Mesothelial cell of epicardium (in vitro differentiated cells): ENCODE measurements at regions not wholly inside any gene's neighbourhood (a gene's known extent, or its start where the extent isn't known, plus 50 kb on each side); places are given as distances from the start of the nearest gene placed in this dataset.

Experiments
- DNase-seq, 2 experiments: peaks; one replicate each; pipeline ENCODE4 v3.0.0; 2021; ENCODE audit warnings: low spot score in 2 of 2; ENCODE audit not compliant: unreplicated experiment in 2 of 2
- H3K27ac Mint-ChIP-seq: 2 replicates; pipeline ENCODE4 v1.8.0; 2021; ENCODE audit warnings: mixed read lengths
- H3K27me3 Mint-ChIP-seq: 2 replicates; pipeline ENCODE4 v1.8.0; 2021; ENCODE audit warnings: low read depth, mixed read lengths
- H3K36me3 Mint-ChIP-seq: 2 replicates; pipeline ENCODE4 v1.8.0; 2021; ENCODE audit warnings: mixed read lengths
- H3K4me1 Mint-ChIP-seq: 2 replicates; pipeline ENCODE4 v1.8.0; 2021; ENCODE audit warnings: mixed read lengths
- H3K4me3 Mint-ChIP-seq: 2 replicates; pipeline ENCODE4 v1.8.0; 2021; ENCODE audit warnings: mild to moderate bottlenecking, moderate library complexity, mixed read lengths
- H3K9me3 Mint-ChIP-seq: 2 replicates; pipeline ENCODE4 v1.8.0; 2021; ENCODE audit warnings: mixed read lengths
- CTCF ChIP-seq: fragments of 200-600 bp; sonication (generic); IDR thresholded peaks from one replicate; pipeline ENCODE4 v1.5.0; 2021; ENCODE audit warnings: antibody characterized with exemption; ENCODE audit not compliant: unreplicated experiment

DNA sequence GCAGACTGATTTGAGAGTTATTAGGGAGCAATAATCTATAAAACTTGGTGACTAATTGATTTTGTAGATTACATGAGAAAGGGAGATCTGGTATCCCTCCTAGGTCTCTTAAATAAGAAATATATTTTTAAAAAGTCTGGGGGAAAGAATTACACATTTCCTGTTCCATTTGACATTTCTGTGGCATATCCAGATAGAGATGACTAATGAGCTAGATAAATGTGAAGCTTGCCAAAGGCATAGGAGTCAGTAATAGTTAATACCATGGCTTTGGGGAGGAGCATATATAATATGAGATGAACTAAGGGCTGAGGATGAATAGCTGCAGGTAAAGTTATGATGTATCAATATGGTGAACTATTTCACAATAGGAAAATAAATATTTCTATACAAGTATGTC lies 663.7 kb downstream of the PTPRC start:
- H3K36me3 Mint-ChIP-seq = no peaks in the 10 kb centered on the region
- no peaks in the 10 kb centered on the region for H3K27me3 Mint-ChIP-seq
- peaks cover 8% of the 10 kb centered on the region for H3K4me1 Mint-ChIP-seq
- TF ChIP-seq CTCF = no peak
- no peak overlapping the region for H3K27ac Mint-ChIP-seq
- H3K9me3 Mint-ChIP-seq = no peaks in the 10 kb centered on the region
- no peak overlapping the region for H3K4me3 Mint-ChIP-seq
- DNase-seq = no peak

GRCh38 chr1:199303035-199303434 lies 664.2 kb downstream of the PTPRC start:
- no peaks in the 10 kb centered on the region for H3K9me3 Mint-ChIP-seq
- no peak overlapping the region for H3K27ac Mint-ChIP-seq
- H3K4me3 Mint-ChIP-seq = no peak overlapping the region
- no peak for TF ChIP-seq CTCF
- DNase-seq = no peak
- no peaks in the 10 kb centered on the region for H3K27me3 Mint-ChIP-seq
- H3K36me3 Mint-ChIP-seq = no peaks in the 10 kb centered on the region
- H3K4me1 Mint-ChIP-seq = peaks cover 5% of the 10 kb centered on the region

GRCh38 chr1:199305053-199305452 lies 666.2 kb downstream of the PTPRC start:
- Mint-ChIP-seq H3K4me1 (no peaks in the 10 kb centered on the region), H3K27me3 (no peaks in the 10 kb centered on the region)

GRCh38 chr1:199307496-199308264 lies 668.8 kb downstream of the PTPRC start:
- no peak for DNase-seq
- no peaks in the 10 kb centered on the region for H3K36me3 Mint-ChIP-seq
- H3K4me3 Mint-ChIP-seq = no peak overlapping the region
- no peaks in the 10 kb centered on the region for H3K4me1 Mint-ChIP-seq
- no peak for TF ChIP-seq CTCF
- no peaks in the 10 kb centered on the region for H3K27me3 Mint-ChIP-seq
- no peaks in the 10 kb centered on the region for H3K9me3 Mint-ChIP-seq
- no peak overlapping the region for H3K27ac Mint-ChIP-seq

More at GRCh38 chr1:199305053-199305452, 666.2 kb downstream of the PTPRC start:
- DNase-seq = no peak
- Mint-ChIP-seq H3K9me3 (no peaks in the 10 kb centered on the region), H3K4me3 (no peak overlapping the region), H3K27ac (no peak overlapping the region), H3K36me3 (no peaks in the 10 kb centered on the region)
- TF ChIP-seq CTCF = no peak

DNA sequence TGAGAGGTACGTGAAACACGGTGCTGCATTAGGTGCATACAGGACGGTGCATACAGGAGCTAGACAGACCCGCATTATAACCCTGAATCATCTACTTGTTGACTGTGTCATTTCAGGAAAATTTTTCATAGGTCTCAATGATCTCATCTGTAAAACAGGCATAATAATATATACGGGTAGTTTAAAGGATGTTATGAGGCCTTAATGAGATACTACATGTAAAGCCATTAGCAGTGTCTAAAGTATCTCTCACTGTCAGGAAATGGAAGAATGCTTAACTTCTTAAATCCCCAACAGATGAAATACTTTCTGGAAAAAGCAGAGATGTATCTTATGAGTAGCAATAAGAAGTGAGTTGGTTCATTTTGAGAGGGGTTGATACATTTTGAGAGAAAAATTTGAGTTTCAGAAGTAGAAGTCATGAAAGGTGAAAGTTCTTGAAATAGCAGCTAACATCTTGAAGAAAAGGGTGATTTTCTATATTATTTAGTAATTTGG lies 669.6 kb downstream of the PTPRC start:
- no peaks in the 10 kb centered on the region for H3K9me3 Mint-ChIP-seq
- no peak for DNase-seq
- no peaks in the 10 kb centered on the region for H3K4me1 Mint-ChIP-seq
- no peak overlapping the region for H3K4me3 Mint-ChIP-seq
- no peaks in the 10 kb centered on the region for H3K27me3 Mint-ChIP-seq
- no peak overlapping the region for H3K27ac Mint-ChIP-seq
- no peak for TF ChIP-seq CTCF
- no peaks in the 10 kb centered on the region for H3K36me3 Mint-ChIP-seq
